ENCODE measurements at regions not wholly inside any gene's neighbourhood (a gene's known extent, or its start where the extent isn't known, plus 50 kb on each side); places are given as distances from the start of the nearest gene placed in this dataset.

DNA sequence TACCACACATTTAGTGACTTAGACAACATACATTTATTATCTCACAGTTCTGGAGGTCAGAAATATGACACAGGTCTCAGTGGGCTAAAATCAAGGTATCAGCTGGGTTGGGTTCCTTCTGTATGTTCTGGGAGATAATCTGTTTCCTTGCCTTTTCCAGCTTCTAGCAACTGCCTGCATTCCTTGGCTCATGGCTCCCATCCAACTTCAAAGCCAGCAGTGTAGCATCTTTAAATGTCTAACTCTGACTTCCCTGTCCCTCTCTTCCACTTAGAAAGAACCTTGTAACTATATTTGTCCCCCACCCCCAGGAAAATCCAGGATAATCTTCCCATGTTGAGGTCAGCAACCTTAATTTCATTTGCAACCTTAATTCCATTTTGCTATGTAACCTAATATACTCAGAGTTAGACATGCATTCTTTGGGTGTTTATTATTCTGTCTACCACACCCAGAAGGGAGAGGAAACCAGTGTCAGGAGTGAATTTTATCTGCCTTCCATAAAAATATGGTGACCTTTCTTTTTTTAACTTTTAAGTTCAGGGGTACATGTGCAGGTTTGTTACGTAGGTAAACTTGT lies 57.3 kb upstream of the SMIM30 start:
- TF ChIP-seq EZH2 (optimal IDR thresholded peaks at IDR 0.05; ENCODE audit: low read depth, low read length) (no peak), EZH2phosphoT487 (IDR thresholded peaks at IDR 0.05; ENCODE audit: low read length) (no peak)
